ENCODE measurements at regions not wholly inside any gene's neighbourhood (a gene's known extent, or its start where the extent isn't known, plus 50 kb on each side); places are given as distances from the start of the nearest gene placed in this dataset.

DNA sequence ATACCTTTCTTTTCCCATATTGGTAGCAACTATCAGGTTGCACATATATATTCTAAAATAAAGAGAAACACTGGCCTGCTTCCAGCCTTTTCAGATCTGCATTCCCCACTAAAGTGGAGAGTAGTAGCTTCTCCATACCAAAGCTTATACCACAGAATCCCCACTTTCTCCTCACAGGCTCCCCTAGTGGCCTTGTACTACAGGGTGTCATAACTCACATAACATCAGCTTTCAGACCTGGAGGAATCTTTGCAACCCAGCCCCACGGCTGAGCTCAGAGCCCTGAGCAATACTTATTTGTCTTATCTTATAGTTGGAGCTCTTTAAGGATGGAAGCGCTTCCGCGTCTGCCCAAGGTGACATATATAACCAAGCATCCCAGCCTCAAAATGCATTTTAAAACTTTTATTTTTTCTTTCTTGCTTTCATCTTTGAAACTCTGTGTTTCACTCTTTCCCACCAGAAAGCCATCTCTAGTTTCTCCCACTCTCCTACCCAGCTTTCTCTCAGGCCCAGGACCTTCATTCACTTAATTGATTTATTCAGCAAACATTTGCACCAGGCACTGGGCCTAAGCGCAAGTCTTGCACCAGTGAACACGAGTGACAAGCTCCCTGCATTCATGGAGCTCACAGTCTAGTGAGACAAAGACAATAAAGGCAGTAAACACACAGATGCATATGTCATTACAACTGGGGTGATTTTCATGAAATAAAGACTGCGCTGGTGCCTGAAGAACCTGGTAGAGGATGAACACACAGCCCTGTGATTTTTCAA, 254.7 kb downstream of the IPO8 start:
- no peak for ATAC-seq (ENCODE audit: low read depth in 2 of 2)
- Mint-ChIP-seq H3K4me1 (no peaks in the 10 kb centered on the region), H3K27ac (no peak overlapping the region), H3K36me3 (no peaks in the 10 kb centered on the region), H3K4me3 (no peak overlapping the region), H3K27me3 (peaks cover 0 to 6% (median 0%) of the 10 kb centered on the region in 3 donors), H3K9me3 (peaks cover 0 to 3% (median 2%) of the 10 kb centered on the region in 7 donors)
- DNase-seq, result no peak

GRCh38 chr12:30439201-30439600, 256.5 kb downstream of the IPO8 start:
- Mint-ChIP-seq H3K4me1 (no peaks in the 10 kb centered on the region), H3K27me3 (peaks cover 0 to 6% (median 0%) of the 10 kb centered on the region in 3 donors), H3K9me3 (peaks cover 0 to 6% (median 3%) of the 10 kb centered on the region in 7 donors), H3K27ac (no peak overlapping the region), H3K36me3 (no peaks in the 10 kb centered on the region), H3K4me3 (no peak overlapping the region)
- no peak for ATAC-seq (ENCODE audit: low read depth in 2 of 2)
- DNase-seq, result no peak

GRCh38 chr12:30438601-30439041, 257.0 kb downstream of the IPO8 start:
- Mint-ChIP-seq H3K4me1 (no peaks in the 10 kb centered on the region), H3K27ac (no peak overlapping the region), H3K27me3 (peaks cover 0 to 6% (median 0%) of the 10 kb centered on the region in 3 donors), H3K36me3 (no peaks in the 10 kb centered on the region), H3K9me3 (peaks cover 0 to 6% (median 3%) of the 10 kb centered on the region in 7 donors), H3K4me3 (no peak overlapping the region)
- DNase-seq (no peak), ATAC-seq (ENCODE audit: low read depth in 2 of 2) (no peak)

DNA sequence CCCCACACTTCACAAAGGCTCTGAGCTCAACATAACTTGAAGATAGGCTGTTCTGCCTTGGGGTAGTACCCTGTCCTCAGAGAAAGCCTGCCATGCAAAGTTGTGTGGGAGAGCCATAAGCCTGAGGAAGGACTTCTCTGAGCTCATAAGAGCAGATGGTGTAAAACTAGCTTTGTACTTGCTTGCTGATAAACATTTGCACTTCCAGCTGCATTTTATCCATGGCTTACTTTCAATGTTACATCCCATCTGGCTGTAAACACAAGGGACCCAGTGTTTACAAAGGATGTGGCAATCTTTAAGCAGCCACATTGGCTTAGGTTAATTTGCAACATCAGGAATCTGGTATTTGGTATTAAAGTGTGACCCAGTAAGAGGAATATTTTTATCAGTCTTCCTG, 258.1 kb downstream of the IPO8 start:
- DNase-seq (no peak), ATAC-seq (ENCODE audit: low read depth in 2 of 2) (no peak)
- Mint-ChIP-seq H3K27me3 (peaks cover 0 to 6% (median 0%) of the 10 kb centered on the region in 3 donors), H3K9me3 (peaks cover 0 to 6% (median 3%) of the 10 kb centered on the region in 7 donors), H3K4me3 (no peak overlapping the region), H3K4me1 (no peaks in the 10 kb centered on the region), H3K27ac (no peak overlapping the region), H3K36me3 (no peaks in the 10 kb centered on the region)

GRCh38 chr12:30437044-30437443, 258.6 kb downstream of the IPO8 start:
- H3K4me3 Mint-ChIP-seq, result no peak overlapping the region
- ATAC-seq (ENCODE audit: low read depth in 2 of 2), result no peak
- DNase-seq, result no peak
- peaks cover 0 to 1% of the 10 kb centered on the region in 2 donors for H3K36me3 Mint-ChIP-seq
- H3K4me1 Mint-ChIP-seq, result no peaks in the 10 kb centered on the region
- H3K9me3 Mint-ChIP-seq, result peaks cover 0 to 6% (median 3%) of the 10 kb centered on the region in 7 donors
- H3K27me3 Mint-ChIP-seq, result peaks cover 0 to 6% (median 0%) of the 10 kb centered on the region in 3 donors
- H3K27ac Mint-ChIP-seq, result no peak overlapping the region

GRCh38 chr12:30428098-30428497, 267.6 kb downstream of the IPO8 start:
- peaks cover 0 to 13% (median 7%) of the 10 kb centered on the region in 7 donors for H3K9me3 Mint-ChIP-seq
- no peaks in the 10 kb centered on the region for H3K4me1 Mint-ChIP-seq
- peaks cover 0 to 4% of the 10 kb centered on the region in 2 donors for H3K36me3 Mint-ChIP-seq
- no peak overlapping the region for H3K27ac Mint-ChIP-seq
- H3K27me3 Mint-ChIP-seq, result no peaks in the 10 kb centered on the region
- no peak for DNase-seq
- ATAC-seq (ENCODE audit: low read depth in 2 of 2), result no peak
- no peak overlapping the region for H3K4me3 Mint-ChIP-seq

GRCh38 chr12:30427555-30427954, 268.1 kb downstream of the IPO8 start:
- DNase-seq, result no peak

GRCh38 chr12:30425445-30425844, 270.2 kb downstream of the IPO8 start:
- no peak overlapping the region for H3K27ac Mint-ChIP-seq
- H3K36me3 Mint-ChIP-seq, result no peaks in the 10 kb centered on the region
- H3K4me1 Mint-ChIP-seq, result no peaks in the 10 kb centered on the region
- no peak for DNase-seq
- H3K4me3 Mint-ChIP-seq, result no peak overlapping the region
- ATAC-seq (ENCODE audit: low read depth in 2 of 2), result no peak
- no peaks in the 10 kb centered on the region for H3K27me3 Mint-ChIP-seq
- H3K9me3 Mint-ChIP-seq, result peaks cover 0 to 18% (median 8%) of the 10 kb centered on the region in 7 donors

More at GRCh38 chr12:30427555-30427954, 268.1 kb downstream of the IPO8 start:
- no peaks in the 10 kb centered on the region for H3K4me1 Mint-ChIP-seq
- no peak for ATAC-seq (ENCODE audit: low read depth in 2 of 2)
- H3K36me3 Mint-ChIP-seq, result peaks cover 0 to 4% of the 10 kb centered on the region in 2 donors
- H3K9me3 Mint-ChIP-seq, result peaks cover 0 to 18% (median 8%) of the 10 kb centered on the region in 7 donors
- no peaks in the 10 kb centered on the region for H3K27me3 Mint-ChIP-seq
- H3K27ac Mint-ChIP-seq, result no peak overlapping the region
- H3K4me3 Mint-ChIP-seq, result no peak overlapping the region

- Mint-ChIP-seq H3K4me1 (no peaks in the 10 kb centered on the region), H3K27ac (no peak overlapping the region), H3K36me3 (no peaks in the 10 kb centered on the region), H3K9me3 (peaks cover 2 to 12% (median 8%) of the 10 kb centered on the region in 7 donors), H3K4me3 (no peak overlapping the region), H3K27me3 (no peaks in the 10 kb centered on the region)
- ATAC-seq (ENCODE audit: low read depth in 2 of 2) (no peak), DNase-seq (no peak)
These were observed 272.3 kb downstream of the IPO8 start for GRCh38 chr12:30423330-30423729.

- H3K4me3 Mint-ChIP-seq, result no peak overlapping the region
- no peaks in the 10 kb centered on the region for H3K27me3 Mint-ChIP-seq
- no peaks in the 10 kb centered on the region for H3K4me1 Mint-ChIP-seq
- no peak overlapping the region for H3K27ac Mint-ChIP-seq
- no peaks in the 10 kb centered on the region for H3K36me3 Mint-ChIP-seq
- DNase-seq (no peak), ATAC-seq (ENCODE audit: low read depth in 2 of 2) (no peak)
- peaks cover 2 to 15% (median 8%) of the 10 kb centered on the region in 7 donors for H3K9me3 Mint-ChIP-seq
These were observed 272.8 kb downstream of the IPO8 start for GRCh38 chr12:30422844-30423243.

DNA sequence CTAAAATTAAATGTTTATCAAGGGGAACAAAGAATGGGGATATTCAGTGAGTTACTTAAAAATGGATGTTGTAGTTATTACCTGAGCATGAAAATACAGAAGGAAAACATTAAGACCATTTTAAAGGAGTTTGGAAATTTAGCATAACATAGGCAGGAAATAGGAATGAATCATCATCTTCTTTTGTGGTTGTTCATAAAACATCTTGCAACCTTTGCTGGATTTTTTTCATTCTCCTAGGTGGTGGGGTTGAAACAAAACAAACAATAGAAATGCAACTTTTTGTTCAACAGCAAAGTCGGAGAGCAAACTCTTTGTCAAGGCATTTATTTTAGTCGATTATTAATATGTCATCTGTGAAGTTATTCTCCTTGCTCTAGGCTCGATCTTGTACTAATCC, 275.1 kb downstream of the IPO8 start:
- H3K27me3 Mint-ChIP-seq, result no peaks in the 10 kb centered on the region
- DNase-seq (no peak), ATAC-seq (ENCODE audit: low read depth in 2 of 2) (no peak)
- peaks cover 2 to 20% (median 8%) of the 10 kb centered on the region in 7 donors for H3K9me3 Mint-ChIP-seq
- H3K4me1 Mint-ChIP-seq, result no peaks in the 10 kb centered on the region
- no peak overlapping the region for H3K27ac Mint-ChIP-seq
- H3K36me3 Mint-ChIP-seq, result no peaks in the 10 kb centered on the region
- H3K4me3 Mint-ChIP-seq, result no peak overlapping the region

DNA sequence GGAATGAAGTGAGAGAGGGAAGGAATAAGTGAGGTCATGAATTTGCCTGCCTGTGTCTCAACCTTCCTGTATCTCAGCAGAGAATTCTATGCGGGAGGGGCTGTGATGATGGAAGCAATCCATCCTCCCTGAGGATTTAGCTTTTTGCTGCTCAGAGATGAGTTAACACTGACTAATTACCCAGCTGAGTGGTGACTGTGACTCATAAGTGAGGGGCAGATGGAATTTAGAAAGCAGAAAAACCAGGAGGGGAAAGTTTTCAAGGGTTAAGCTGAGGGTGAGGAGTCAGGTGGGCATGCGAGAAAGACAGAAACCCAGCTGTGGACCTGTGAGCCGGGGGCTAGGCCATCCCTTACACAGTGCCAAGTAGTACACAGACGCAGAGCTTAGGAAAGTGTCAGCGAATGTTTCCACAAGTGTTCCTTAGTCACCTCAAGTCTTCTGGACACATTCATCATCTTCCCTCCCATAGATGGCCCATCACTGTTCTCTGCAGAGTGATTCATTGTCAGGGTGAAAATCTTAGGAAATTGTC, 277.9 kb downstream of the IPO8 start:
- H3K4me1 Mint-ChIP-seq, result no peaks in the 10 kb centered on the region
- DNase-seq (no peak), ATAC-seq (ENCODE audit: low read depth in 2 of 2) (no peak)
- H3K27ac Mint-ChIP-seq, result no peak overlapping the region
- H3K36me3 Mint-ChIP-seq, result no peaks in the 10 kb centered on the region
- H3K4me3 Mint-ChIP-seq, result no peak overlapping the region
- no peaks in the 10 kb centered on the region for H3K27me3 Mint-ChIP-seq
- H3K9me3 Mint-ChIP-seq, result peaks cover 1 to 13% (median 5%) of the 10 kb centered on the region in 7 donors

DNA sequence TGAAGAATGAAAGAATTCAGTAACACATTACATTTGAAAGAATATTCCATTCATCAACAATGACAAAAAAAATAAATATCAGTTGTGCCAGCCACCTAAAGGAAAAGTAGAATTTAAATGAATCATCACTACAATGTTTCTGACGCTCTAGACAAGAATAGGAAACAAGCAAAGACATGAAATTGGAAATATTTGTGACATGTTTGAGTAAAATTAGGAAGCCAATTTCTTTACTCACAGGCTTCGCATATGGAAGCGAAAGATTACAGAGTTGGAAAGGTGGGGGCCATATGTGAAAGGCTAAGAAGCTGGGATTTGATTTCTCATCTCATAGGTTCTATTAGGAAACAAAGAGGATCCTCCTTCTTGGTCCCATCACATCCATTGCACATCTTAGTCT, 279.0 kb downstream of the IPO8 start:
- no peaks in the 10 kb centered on the region for H3K4me1 Mint-ChIP-seq
- H3K4me3 Mint-ChIP-seq, result no peak overlapping the region
- ATAC-seq (ENCODE audit: low read depth in 2 of 2), result no peak

DNA sequence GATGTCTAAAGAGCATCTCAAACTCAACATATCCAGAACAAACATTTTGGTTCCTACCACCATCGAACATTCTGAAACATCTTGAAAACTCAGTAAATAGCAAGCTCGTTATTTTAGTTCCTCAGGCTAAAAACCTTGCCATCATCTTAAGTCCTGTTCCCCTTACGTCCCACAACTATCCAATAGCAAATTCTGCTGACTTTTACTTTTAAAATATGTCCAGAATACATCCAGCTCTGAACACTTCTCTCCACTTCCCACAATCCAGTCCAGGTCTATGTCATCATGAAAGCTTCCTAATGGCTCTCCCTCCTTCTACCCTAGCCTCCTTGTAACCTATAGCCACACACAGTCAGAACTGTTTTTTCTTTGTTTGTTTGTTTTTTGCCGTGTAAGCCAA, 279.9 kb downstream of the IPO8 start:
- H3K27ac Mint-ChIP-seq, result no peak overlapping the region
- no peaks in the 10 kb centered on the region for H3K4me1 Mint-ChIP-seq
- no peak for ATAC-seq (ENCODE audit: low read depth in 2 of 2)
- DNase-seq, result no peak
- peaks cover 2 to 13% (median 4%) of the 10 kb centered on the region in 7 donors for H3K9me3 Mint-ChIP-seq
- H3K36me3 Mint-ChIP-seq, result no peaks in the 10 kb centered on the region
- no peaks in the 10 kb centered on the region for H3K27me3 Mint-ChIP-seq
- no peak overlapping the region for H3K4me3 Mint-ChIP-seq

More for the DNA sequence above, 279.0 kb downstream of the IPO8 start:
- Mint-ChIP-seq H3K36me3 (no peaks in the 10 kb centered on the region), H3K27ac (no peak overlapping the region), H3K27me3 (no peaks in the 10 kb centered on the region), H3K9me3 (peaks cover 2 to 13% (median 4%) of the 10 kb centered on the region in 7 donors)
- DNase-seq, result no peak

Data from naive B cell (primary cell).